CD4-positive, alpha-beta T cell (primary cell): ENCODE measurements at regions not wholly inside any gene's neighbourhood (a gene's known extent, or its start where the extent isn't known, plus 50 kb on each side); places are given as distances from the start of the nearest gene placed in this dataset.

Experiments used
- ATAC-seq: fragments of 200-7000 bp; cut with Tn5 transposase; one replicate; pipeline ENCODE4 v1.10.0; 2022; ENCODE audit warnings: mild to moderate bottlenecking; ENCODE audit not compliant: poor library complexity
- CTCF ChIA-PET: fragments of 350-600 bp; sonication (Branson Sonifier 250); formaldehyde crosslinking; loops from one replicate; lab custom pipeline; 2021; ENCODE audit warnings: antibody characterized with exemption, inconsistent platforms; lab: Charles Lee
- POLR2A ChIA-PET: fragments of 350-600 bp; sonication (Branson Sonifier 250); formaldehyde crosslinking; loops from one replicate; lab custom pipeline; 2021; ENCODE audit warnings: antibody characterized with exemption, inconsistent platforms; lab: Charles Lee
- DNase-seq, 14 experiments: peaks; one replicate each; pipeline ENCODE4 v3.0.0-alpha.2; 2013 to 2020; ENCODE audit warnings: mixed read lengths in 2 of 14
- H3K27ac ChIP-seq, 2 donors: one replicate each; pipeline versions ENCODE4 v1.5.1 to v1.7.0; 2013; ENCODE audit warnings: low read length in 2 of 2, low read depth in 1 of 2, mild to moderate bottlenecking in 1 of 2
- H3K27me3 ChIP-seq, 2 experiments: 1 replicate in 1 of 2; 2 replicates in 1 of 2; pipeline versions ENCODE4 v1.6.1 to v1.7.0; 2013; ENCODE audit warnings: low read length in 2 of 2, control low read depth in 1 of 2, mild to moderate bottlenecking in 1 of 2, moderate library complexity in 1 of 2; ENCODE audit not compliant: insufficient read depth in 2 of 2, control insufficient read depth in 1 of 2
- H3K36me3 ChIP-seq: one replicate; pipeline ENCODE4 v1.6.1; 2013; ENCODE audit warnings: low read length, control low read depth; ENCODE audit not compliant: insufficient read depth
- H3K4me1 ChIP-seq: one replicate; pipeline ENCODE4 v1.6.1; 2013; ENCODE audit warnings: low read length, control low read depth; ENCODE audit not compliant: insufficient read depth
- H3K4me3 ChIP-seq: one replicate; pipeline ENCODE4 v1.5.1; 2013; ENCODE audit warnings: mild to moderate bottlenecking, low read length, moderate library complexity
- H3K9me3 ChIP-seq, 2 experiments: 1 replicate in 1 of 2; 2 replicates in 1 of 2; pipeline versions ENCODE4 v1.6.1 to v1.7.0; 2013; ENCODE audit warnings: low read length in 2 of 2, mild to moderate bottlenecking in 2 of 2, control low read depth in 1 of 2, moderate library complexity in 1 of 2; ENCODE audit not compliant: control insufficient read depth in 1 of 2, insufficient read depth in 1 of 2
- H3K27ac Mint-ChIP-seq: one replicate; pipeline ENCODE4 v1.8.0; 2020; ENCODE audit warnings: mixed read lengths
- H3K27me3 Mint-ChIP-seq: one replicate; pipeline ENCODE4 v1.8.0; 2021; ENCODE audit warnings: mixed read lengths
- H3K36me3 Mint-ChIP-seq: one replicate; pipeline ENCODE4 v1.8.0; 2021; ENCODE audit warnings: low read depth, mixed read lengths
- H3K4me1 Mint-ChIP-seq: one replicate; pipeline ENCODE4 v1.8.0; 2021; ENCODE audit warnings: low read depth, mixed read lengths
- H3K4me3 Mint-ChIP-seq: one replicate; pipeline ENCODE4 v1.8.0; 2020; ENCODE audit warnings: mild to moderate bottlenecking, mixed read lengths
- H3K9me3 Mint-ChIP-seq: one replicate; pipeline ENCODE4 v1.8.0; 2020; ENCODE audit warnings: mixed read lengths
- CTCF ChIP-seq: fragments of 200-600 bp; IDR thresholded peaks from one replicate; pipeline ENCODE4 v1.8.0; 2022; ENCODE audit warnings: antibody characterized with exemption, mild to moderate bottlenecking
- intact Hi-C, 2 experiments: fragments of 100-400 bp; cut with DNase I in 1 of 2; cut with micrococcal nuclease in 1 of 2; formaldehyde crosslinking; loops; one replicate each; pipeline versions ENCODE4 v1.15.1 to v1.9.0; 2023 to 2025; cut with DNase I, micrococcal nuclease

GRCh38 chr5:168182269-168182668 lies 109.2 kb upstream of the WWC1 start:
- Histone ChIP-seq H3K9me3 (no peaks in the 10 kb centered on the region), H3K27me3 (no peaks in the 10 kb centered on the region), H3K4me3 (no peak overlapping the region), H3K4me1 (no peaks in the 10 kb centered on the region), H3K27ac (no peak overlapping the region), H3K36me3 (no peaks in the 10 kb centered on the region)
- Mint-ChIP-seq H3K4me1 (no peaks in the 10 kb centered on the region), H3K27ac (no peak overlapping the region), H3K27me3 (peaks cover 4% of the 10 kb centered on the region), H3K9me3 (no peaks in the 10 kb centered on the region), H3K36me3 (no peaks in the 10 kb centered on the region), H3K4me3 (no peak overlapping the region)
- intact Hi-C loops: no loop called here
- TF ChIP-seq CTCF: no peak
- ChIA-PET POLR2A (no interaction called here), CTCF (no interaction called here)
- ATAC-seq (no peak), DNase-seq (no peak)

GRCh38 chr5:168184103-168184502 lies 107.3 kb upstream of the WWC1 start:
- no peak for TF ChIP-seq CTCF
- H3K27me3 Mint-ChIP-seq: peaks cover 9% of the 10 kb centered on the region
- DNase-seq: no peak
- Histone ChIP-seq H3K27me3 (no peaks in the 10 kb centered on the region), H3K36me3 (no peaks in the 10 kb centered on the region), H3K4me3 (no peak overlapping the region), H3K27ac (no peak overlapping the region), H3K9me3 (no peaks in the 10 kb centered on the region), H3K4me1 (no peaks in the 10 kb centered on the region)
- H3K4me1 Mint-ChIP-seq: no peaks in the 10 kb centered on the region
- no peaks in the 10 kb centered on the region for H3K36me3 Mint-ChIP-seq
- ChIA-PET CTCF (no interaction called here), POLR2A (no interaction called here)
- no peak for ATAC-seq
- intact Hi-C loops: no loop called here
- H3K9me3 Mint-ChIP-seq: no peaks in the 10 kb centered on the region
- H3K4me3 Mint-ChIP-seq: no peak overlapping the region
- H3K27ac Mint-ChIP-seq: no peak overlapping the region

- H3K36me3 ChIP-seq: no peaks in the 10 kb centered on the region
- DNase-seq (no peak), ATAC-seq (no peak)
- TF ChIP-seq CTCF: no peak
- peaks cover 13% of the 10 kb centered on the region for H3K27me3 Mint-ChIP-seq
- H3K27ac Mint-ChIP-seq: no peak overlapping the region
- no peak overlapping the region for H3K4me3 ChIP-seq
- H3K27me3 ChIP-seq: no peaks in the 10 kb centered on the region
- POLR2A ChIA-PET: no interaction called here
- no peaks in the 10 kb centered on the region for H3K4me1 Mint-ChIP-seq
- CTCF ChIA-PET: interaction anchor here (1.4 kb wide), 1 partner anchor 33 kb away, joined by 6 read pairs; no protein-coding TSS in a partner anchor
- no peak overlapping the region for H3K4me3 Mint-ChIP-seq
- no peaks in the 10 kb centered on the region for H3K9me3 Mint-ChIP-seq
- no peaks in the 10 kb centered on the region for H3K9me3 ChIP-seq
- H3K4me1 ChIP-seq: no peaks in the 10 kb centered on the region
- no peaks in the 10 kb centered on the region for H3K36me3 Mint-ChIP-seq
- intact Hi-C loops: no loop called here
- no peak overlapping the region for H3K27ac ChIP-seq
Measured at GRCh38 chr5:168186289-168187074, 105.0 kb upstream of the WWC1 start.
